Mucosa of descending colon (tissue), 3 donors: ENCODE measurements at regions not wholly inside any gene's neighbourhood (a gene's known extent, or its start where the extent isn't known, plus 50 kb on each side); places are given as distances from the start of the nearest gene placed in this dataset.

Source experiments
- ATAC-seq: fragments of 200-7000 bp; cut with Tn5 transposase; one replicate; pipeline ENCODE4 v1.9.1; 2020; ENCODE audit warnings: mild to moderate bottlenecking, moderate library complexity
- DNase-seq, 3 donors: peaks; one replicate each; pipeline ENCODE4 v3.0.0-alpha.2; 2020
- H3K36me3 ChIP-seq: fragments of 200-600 bp; one replicate; pipeline ENCODE4 v1.8.0; 2021; ENCODE audit warnings: low read depth, mild to moderate bottlenecking
- H3K4me1 ChIP-seq: fragments of 200-600 bp; one replicate; pipeline ENCODE4 v1.8.0; 2021; ENCODE audit warnings: low read depth, mild to moderate bottlenecking
- H3K4me3 ChIP-seq: fragments of 200-600 bp; one replicate; pipeline ENCODE4 v1.8.0; 2021; ENCODE audit warnings: mild to moderate bottlenecking
- H3K9me3 ChIP-seq: fragments of 200-600 bp; one replicate; pipeline ENCODE4 v1.8.0; 2021; ENCODE audit warnings: mild to moderate bottlenecking
- CTCF ChIP-seq: fragments of 200-600 bp; IDR thresholded peaks from one replicate; pipeline ENCODE4 v1.8.0; 2022; ENCODE audit warnings: antibody characterized with exemption, mild to moderate bottlenecking
- intact Hi-C, 2 donors: fragments of 100-400 bp; cut with DNase I in 1 of 2; cut with micrococcal nuclease in 1 of 2; formaldehyde crosslinking; loops; one replicate each; pipeline versions ENCODE4 v1.11.0 to v1.11.1; 2022; cut with DNase I, micrococcal nuclease
- donor health status: DM: no; HTN: no; CAD: no; lungs with moderate emphysema.
- donor health status: DM: no; HTN: no; CAD: no.
- donor health status: DM: no; HTN: yes; CAD: no.

- Histone ChIP-seq H3K36me3 (no peaks in the 10 kb centered on the region), H3K9me3 (no peaks in the 10 kb centered on the region), H3K4me3 (no peak overlapping the region), H3K4me1 (no peaks in the 10 kb centered on the region)
- intact Hi-C loops: no loop called here
- no peak for TF ChIP-seq CTCF
- ATAC-seq (no peak), DNase-seq (no peak)
Observed at GRCh38 chr11:119974467-119974866, 163.4 kb downstream of the TRIM29 start.

GRCh38 chr11:119974051-119974450 lies 163.9 kb downstream of the TRIM29 start:
- H3K4me3 ChIP-seq: no peak overlapping the region
- no peaks in the 10 kb centered on the region for H3K9me3 ChIP-seq
- no peaks in the 10 kb centered on the region for H3K36me3 ChIP-seq
- intact Hi-C loops: no loop called here
- H3K4me1 ChIP-seq: no peaks in the 10 kb centered on the region
- no peak for DNase-seq
- ATAC-seq: no peak
- no peak for TF ChIP-seq CTCF

- Histone ChIP-seq H3K4me1 (no peaks in the 10 kb centered on the region), H3K9me3 (no peaks in the 10 kb centered on the region), H3K4me3 (no peak overlapping the region), H3K36me3 (no peaks in the 10 kb centered on the region)
- no peak for TF ChIP-seq CTCF
- ATAC-seq: no peak
- no peak for DNase-seq
- intact Hi-C loops: no loop called here
Observed at GRCh38 chr11:119972281-119972680, 165.6 kb downstream of the TRIM29 start.

- Histone ChIP-seq H3K9me3 (no peaks in the 10 kb centered on the region), H3K4me1 (no peaks in the 10 kb centered on the region), H3K36me3 (no peaks in the 10 kb centered on the region), H3K4me3 (no peak overlapping the region)
- no peak for TF ChIP-seq CTCF
- ATAC-seq: no peak
- DNase-seq: no peak
- intact Hi-C loops: no loop called here
Observed at GRCh38 chr11:119970555-119971304, 167.2 kb downstream of the TRIM29 start.

- DNase-seq (no peak), ATAC-seq (no peak)
- Histone ChIP-seq H3K36me3 (no peaks in the 10 kb centered on the region), H3K4me3 (no peak overlapping the region), H3K9me3 (no peaks in the 10 kb centered on the region), H3K4me1 (no peaks in the 10 kb centered on the region)
- intact Hi-C loops: no loop called here
- TF ChIP-seq CTCF: no peak
Observed at GRCh38 chr11:119964136-119965025, 173.5 kb downstream of the TRIM29 start.
